HG03196 (cell line): ENCODE measurements at regions not wholly inside any gene's neighbourhood (a gene's known extent, or its start where the extent isn't known, plus 50 kb on each side); places are given as distances from the start of the nearest gene placed in this dataset.

ENCODE experiments used
- ATAC-seq: cut with Tn5 transposase; IDR thresholded peaks from one replicate; pipeline ENCODE4 v1.9.1; 2021; ENCODE audit not compliant: unreplicated experiment

- ATAC-seq, result no peak
Measured at GRCh38 chr10:131424836-131425491, 113.4 kb upstream of the TCERG1L start.

GRCh38 chr10:131425752-131426533 is 114.4 kb upstream of the TCERG1L start:
- no peak for ATAC-seq

- ATAC-seq, result no peak
Measured at GRCh38 chr10:131426534-131426898, 115.0 kb upstream of the TCERG1L start.

- no peak for ATAC-seq
Measured at GRCh38 chr10:131427281-131427680, 115.8 kb upstream of the TCERG1L start.

DNA sequence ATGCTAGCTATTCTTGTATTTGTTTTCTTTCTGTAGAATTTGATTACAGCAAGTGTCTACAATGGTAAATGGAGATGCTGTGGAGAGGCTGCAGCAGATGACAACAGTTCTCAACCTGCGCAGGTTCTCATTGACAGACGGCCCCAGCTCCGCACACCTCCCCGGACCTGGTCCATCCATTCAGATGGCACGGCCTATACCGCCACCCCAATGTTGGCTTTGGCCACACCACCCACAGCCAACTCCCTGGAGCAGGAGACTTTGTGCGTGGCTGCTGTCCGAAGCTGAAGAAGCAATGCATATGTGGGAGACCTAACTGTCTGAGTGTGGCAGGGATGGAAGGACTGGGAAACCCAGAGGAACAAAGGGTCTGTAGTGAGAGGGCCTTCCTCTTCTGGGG is 116.4 kb upstream of the TCERG1L start:
- ATAC-seq, result no peak

DNA sequence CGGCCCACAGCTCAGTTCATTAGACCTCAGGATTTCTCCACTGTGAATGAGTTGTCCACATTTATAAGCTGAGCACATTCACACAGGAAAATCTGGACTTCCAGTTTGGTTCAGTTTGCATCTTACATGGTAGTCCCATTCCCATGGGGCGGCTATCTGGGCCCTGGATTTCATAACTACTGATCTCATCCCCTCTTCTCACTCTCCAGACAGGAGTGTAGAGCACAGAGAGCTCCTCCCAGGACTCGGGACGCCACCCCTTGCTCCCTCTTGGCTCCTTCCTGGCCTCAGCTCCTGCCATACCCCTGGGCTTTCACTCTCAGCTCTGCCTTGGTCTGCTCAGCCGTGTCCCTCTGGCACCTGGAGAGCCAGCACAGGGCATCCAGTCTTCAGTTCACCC is 117.6 kb upstream of the TCERG1L start:
- ATAC-seq, result no peak

GRCh38 chr10:131429942-131430341 is 118.4 kb upstream of the TCERG1L start:
- ATAC-seq, result no peak

DNA sequence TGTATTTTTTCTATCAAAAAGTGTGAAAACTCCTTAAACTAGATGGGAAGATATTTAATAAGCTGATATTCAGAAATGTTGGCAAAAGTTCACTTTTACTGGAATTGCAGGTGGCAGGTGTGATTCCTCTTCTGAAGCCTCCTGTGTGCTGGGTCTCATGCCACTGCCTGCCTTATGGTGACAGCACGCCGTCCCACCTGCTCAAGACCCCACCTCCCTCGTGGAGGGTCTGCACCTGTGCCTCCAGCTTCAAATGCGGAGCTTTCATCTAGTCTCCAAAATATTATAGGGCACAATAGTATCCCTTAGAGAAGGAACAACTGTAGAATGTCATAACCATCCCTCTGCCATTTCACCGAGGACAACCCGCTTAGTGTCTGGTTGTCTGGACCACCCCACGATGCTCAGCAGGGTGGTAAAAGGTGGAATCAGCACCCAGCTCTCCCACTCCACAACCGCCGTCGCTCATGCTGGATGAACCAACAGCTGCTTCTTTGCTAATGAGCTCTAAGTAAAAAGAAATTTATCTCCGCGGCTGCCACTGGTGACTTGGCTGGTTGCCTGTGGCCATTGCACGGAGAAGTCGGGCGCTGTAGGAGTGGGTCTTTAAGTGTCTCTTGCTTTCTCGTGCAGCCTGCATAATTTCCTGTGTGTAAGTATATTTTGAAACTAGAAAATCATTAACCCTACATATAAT is 119.3 kb upstream of the TCERG1L start:
- no peak for ATAC-seq

GRCh38 chr10:131431533-131431932 is 120.0 kb upstream of the TCERG1L start:
- no peak for ATAC-seq

- ATAC-seq, result no peak
Measured at GRCh38 chr10:131431978-131432690, 120.6 kb upstream of the TCERG1L start.

GRCh38 chr10:131433568-131433967 is 122.0 kb upstream of the TCERG1L start:
- ATAC-seq, result no peak

DNA sequence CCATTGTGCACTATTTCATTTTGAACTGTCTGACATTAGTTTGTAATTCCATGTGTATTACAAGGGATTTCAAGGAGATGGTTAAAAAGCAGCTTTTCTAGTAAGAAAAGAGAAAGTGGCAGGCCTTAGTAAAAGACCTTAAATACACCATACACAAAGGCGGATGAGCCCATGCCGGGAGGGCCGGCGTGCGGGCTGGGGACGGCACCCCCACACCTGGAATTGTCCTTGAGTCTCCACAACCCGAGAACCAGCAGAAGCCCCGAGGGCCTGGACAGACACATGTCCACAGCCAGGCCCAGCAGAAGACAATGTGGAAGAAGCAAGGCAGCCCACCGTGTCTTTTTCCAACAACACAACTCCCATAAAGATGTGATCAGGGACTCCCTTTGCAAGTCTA is 123.7 kb upstream of the TCERG1L start:
- no peak for ATAC-seq

- ATAC-seq, result no peak
Measured at GRCh38 chr10:131435760-131436457, 124.4 kb upstream of the TCERG1L start.

DNA sequence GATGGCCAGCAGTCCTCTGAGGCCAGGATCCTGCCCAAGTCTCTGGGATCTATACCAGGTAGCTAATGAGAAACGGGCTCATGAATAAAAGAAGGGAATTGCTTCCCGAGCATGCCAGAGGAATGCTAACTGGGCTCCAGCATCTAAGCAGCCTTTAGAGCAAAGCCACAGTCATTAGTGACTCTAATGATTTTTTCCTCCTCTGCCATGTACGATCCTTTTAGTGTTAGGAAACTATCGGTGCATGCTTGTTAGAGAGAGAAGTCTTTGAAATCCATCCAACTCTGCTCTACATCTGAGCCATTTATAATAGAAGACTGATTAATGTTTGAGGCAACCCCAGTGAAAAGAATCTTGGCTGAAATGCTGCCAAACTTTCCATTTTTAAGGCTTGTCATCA is 124.9 kb upstream of the TCERG1L start:
- no peak for ATAC-seq

DNA sequence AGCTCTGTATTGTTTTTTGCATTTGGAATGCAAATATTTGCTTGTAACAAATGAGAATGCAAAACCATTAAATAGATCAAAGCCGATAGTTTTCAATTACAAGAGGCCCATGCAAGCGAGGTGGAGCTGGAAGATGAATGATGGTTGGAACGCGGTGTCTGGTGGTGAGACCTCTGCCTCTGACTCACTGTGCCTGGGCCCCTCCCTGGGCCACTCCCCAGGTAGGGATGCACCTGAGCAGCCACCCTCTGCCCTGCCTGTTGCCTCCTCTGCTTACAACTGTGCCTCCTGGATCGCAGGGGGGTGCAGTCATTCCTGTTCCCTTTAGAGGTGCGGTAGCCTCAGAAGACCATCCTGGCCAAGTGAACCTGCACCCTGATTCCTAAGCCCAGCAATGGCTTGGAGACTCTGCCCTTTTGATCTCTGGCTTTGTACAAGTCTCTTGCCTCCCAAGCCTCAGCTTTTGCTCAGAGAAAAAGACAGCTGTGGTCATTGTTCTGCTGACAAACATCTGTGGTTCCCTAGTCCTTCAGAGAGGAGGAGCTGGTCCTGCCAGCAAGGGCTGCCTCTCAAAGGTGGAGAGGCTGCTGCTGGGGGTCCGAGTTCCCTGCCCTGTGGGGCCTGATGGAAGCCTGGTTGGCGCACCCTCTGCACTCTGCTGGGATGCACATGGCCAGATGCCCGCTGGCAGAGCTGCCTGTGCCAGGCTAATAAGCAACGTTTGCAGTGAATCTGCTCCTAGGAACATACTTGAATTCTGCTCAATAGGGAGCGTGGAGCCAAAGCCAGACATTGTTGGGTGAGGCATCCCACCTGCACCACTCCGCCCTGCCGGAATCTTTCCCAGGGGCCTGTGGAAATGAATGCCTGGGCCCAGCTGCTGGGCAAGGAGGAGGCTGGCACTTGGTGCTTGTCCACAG is 126.3 kb upstream of the TCERG1L start:
- no peak for ATAC-seq

DNA sequence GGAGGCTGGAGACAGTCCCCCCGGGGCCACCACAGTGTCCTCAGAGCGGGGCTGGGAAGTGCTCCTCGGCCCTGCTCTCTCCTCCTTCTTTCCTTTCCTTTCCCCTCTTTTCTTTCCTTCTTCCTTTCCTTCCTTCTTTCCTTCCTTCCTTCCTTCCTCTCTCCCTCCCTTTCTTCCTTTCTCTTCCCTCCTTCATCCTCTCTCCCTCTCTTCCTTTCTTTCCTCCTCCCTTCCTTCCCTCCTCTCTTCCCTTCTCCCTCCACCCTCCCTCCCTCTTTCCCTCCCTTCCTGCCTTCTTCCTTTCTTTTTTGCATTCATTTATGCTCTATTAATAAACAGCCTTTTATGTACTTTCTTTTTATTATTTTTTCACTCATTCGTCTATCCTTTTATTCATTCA is 127.1 kb upstream of the TCERG1L start:
- ATAC-seq, result no peak

GRCh38 chr10:131439705-131440104 is 128.2 kb upstream of the TCERG1L start:
- ATAC-seq, result no peak

DNA sequence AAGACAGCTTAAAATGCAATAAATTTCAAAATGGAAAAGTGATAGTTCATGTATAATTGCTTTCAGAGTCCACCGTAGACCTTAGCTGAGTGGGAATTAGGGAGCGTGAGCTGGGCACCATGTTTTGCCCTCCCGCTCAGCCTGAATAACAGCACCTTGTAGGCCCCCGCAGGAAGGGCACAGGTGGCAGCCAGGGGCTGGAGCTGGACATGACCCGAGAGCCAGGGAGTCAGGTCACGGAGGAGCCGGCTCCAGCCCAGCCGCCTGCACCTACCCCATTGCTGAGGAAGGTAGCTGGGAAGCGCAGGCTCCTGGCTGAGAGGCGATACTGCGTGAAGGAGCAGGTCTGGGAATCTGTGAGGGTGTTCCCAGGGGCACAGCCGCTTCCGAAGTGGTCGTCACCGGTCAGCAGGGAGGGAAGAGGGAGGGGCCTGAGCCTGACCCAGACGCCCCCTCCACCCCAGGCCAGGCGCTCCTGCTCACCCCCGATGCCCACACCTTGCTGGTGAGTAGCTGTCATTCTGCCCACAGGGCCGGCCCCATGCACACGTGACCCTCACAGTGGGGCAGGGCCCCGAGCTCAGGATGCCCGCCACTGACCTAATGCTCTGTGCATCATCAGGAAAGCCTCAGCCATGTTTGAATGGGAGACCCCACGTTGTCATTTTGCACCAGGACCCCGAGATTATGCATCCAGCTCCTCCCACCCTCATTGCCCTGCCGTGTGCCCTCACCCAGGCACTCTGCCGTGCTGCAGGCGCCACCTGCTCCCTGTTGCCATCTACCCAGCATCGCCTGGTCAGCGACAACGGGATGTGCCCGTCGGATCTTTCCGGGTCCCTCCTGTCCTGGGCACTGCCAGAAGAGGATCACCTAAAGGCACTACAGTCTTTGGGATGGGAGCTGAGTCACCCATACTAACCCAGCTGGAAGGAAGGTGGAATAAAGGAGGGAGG is 129.2 kb upstream of the TCERG1L start:
- ATAC-seq, result no peak

- ATAC-seq, result no peak
Measured at GRCh38 chr10:131442271-131442670, 130.8 kb upstream of the TCERG1L start.
